K562 (cell line): ENCODE measurements at regions not wholly inside any gene's neighbourhood (a gene's known extent, or its start where the extent isn't known, plus 50 kb on each side); places are given as distances from the start of the nearest gene placed in this dataset.

Source experiments
- CTCF ChIP-seq, 3 experiments: IDR thresholded peaks in 2 of 3; conservative IDR thresholded peaks in 1 of 3; 2 replicates each; pipeline ENCODE4 v1.5.1; 2011 to 2012; ENCODE audit warnings: low read length in 3 of 3, mild to moderate bottlenecking in 3 of 3, control low read depth in 2 of 3, improper control_type of control experiment in 1 of 3, inconsistent platforms in 1 of 3, low read depth in 1 of 3, mixed read lengths in 1 of 3, moderate library complexity in 1 of 3; ENCODE audit not compliant: insufficient read depth in 2 of 3
- HDAC2 ChIP-seq: fragments of 450-650 bp; IDR thresholded peaks from 2 replicates; pipeline ENCODE4 v1.6.1; 2016; ENCODE audit warnings: mild to moderate bottlenecking
- IRF2 ChIP-seq: sonication (generic); formaldehyde crosslinking; IDR thresholded peaks from 2 replicates; pipeline ENCODE4 v1.8.1; 2022; ENCODE audit warnings: mild to moderate bottlenecking, missing genetic modification reagents
- POLR3A ChIP-seq: IDR thresholded peaks from 2 replicates; pipeline ENCODE4 v1.6.1; 2011; ENCODE audit warnings: borderline replicate concordance, mild to moderate bottlenecking, moderate library complexity; ENCODE audit not compliant: insufficient read length, insufficient read depth; ENCODE audit errors: extremely low read depth
- SMAD3 ChIP-seq: fragments of 450-650 bp; formaldehyde crosslinking; conservative IDR thresholded peaks from 2 replicates; pipeline ENCODE4 v1.4.0; 2020; ENCODE audit warnings: mild to moderate bottlenecking
- SOX6 ChIP-seq: fragments of 450-650 bp; IDR thresholded peaks from 2 replicates; pipeline ENCODE4 v1.6.1; 2014; ENCODE audit warnings: mild to moderate bottlenecking
- TCF7 ChIP-seq: sonication (generic); IDR thresholded peaks from 2 replicates; pipeline ENCODE4 v1.6.1; 2016; ENCODE audit warnings: antibody characterized with exemption, borderline replicate concordance
- ZBTB7A ChIP-seq: IDR thresholded peaks from 2 replicates; pipeline ENCODE4 v1.6.1; 2011; ENCODE audit warnings: low read depth, mild to moderate bottlenecking, low read length, moderate library complexity, borderline replicate concordance; ENCODE audit not compliant: control insufficient read depth
- ZC3H8 ChIP-seq: fragments of 450-650 bp; IDR thresholded peaks from 2 replicates; pipeline ENCODE4 v1.6.1; 2017
- ZMIZ1 ChIP-seq, 2 experiments: fragments of 150-350 bp in 1 of 2; IDR thresholded peaks; 2 replicates each; pipeline ENCODE4 v1.6.1; 2012 to 2016; ENCODE audit warnings: low read depth in 2 of 2, low read length in 2 of 2, mild to moderate bottlenecking in 1 of 2, moderate library complexity in 1 of 2
- ZNF384 ChIP-seq: IDR thresholded peaks from 2 replicates; pipeline ENCODE4 v1.6.1; 2012; ENCODE audit warnings: low read depth, low read length, improper control_type of control experiment
- ZNF699 ChIP-seq: fragments of 250-450 bp; sonication (Bioruptor Pico); IDR thresholded peaks from 2 replicates; pipeline ENCODE4 v1.8.0; 2021; ENCODE audit warnings: mild to moderate bottlenecking, moderate library complexity; ENCODE audit not compliant: insufficient replicate concordance
- TF ChIP-seq, protein P1 (sequence below), 2 experiments: fragments of 250-450 bp in 1 of 2; fragments of 450-650 bp in 1 of 2; sonication (Bioruptor Pico) in 1 of 2; IDR thresholded peaks; 2 replicates each; pipeline versions ENCODE4 v1.6.1 to v1.8.0; 2016 to 2021; ENCODE audit warnings: mild to moderate bottlenecking in 2 of 2, moderate library complexity in 2 of 2, missing compliant biosample characterization in 1 of 2, missing genetic modification characterization in 1 of 2

- TF ChIP-seq SMAD3 (CRISPR knock-in tag): no peak
- TF ChIP-seq ZMIZ1 (IDR thresholded peaks at IDR 0.05; ENCODE audit: low read depth in 2 of 2, low read length in 2 of 2): no peak
- TF ChIP-seq ZNF384: no peak
- TF ChIP-seq, protein P1, sequence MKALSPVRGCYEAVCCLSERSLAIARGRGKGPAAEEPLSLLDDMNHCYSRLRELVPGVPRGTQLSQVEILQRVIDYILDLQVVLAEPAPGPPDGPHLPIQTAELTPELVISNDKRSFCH (CRISPR knock-in tag; IDR thresholded peaks at IDR 0.05): no peak
- TF ChIP-seq, protein P1 (tag; IDR thresholded peaks at IDR 0.05): no peak
- no peak for TF ChIP-seq IRF2 (CRISPR knock-in tag)
- TF ChIP-seq TCF7: no peak
- no peak for TF ChIP-seq ZNF699 (CRISPR knock-in tag)
- TF ChIP-seq ZBTB7A: no peak
- no peak for TF ChIP-seq POLR3A
- TF ChIP-seq CTCF (IDR thresholded peaks at IDR 0.05 in 2 of 3, conservative IDR thresholded peaks at IDR 0.05 in 1 of 3; ENCODE audit: insufficient read depth in 2 of 3, low read depth in 1 of 3, low read length in 3 of 3): no peak
- no peak for TF ChIP-seq ZC3H8
- no peak for TF ChIP-seq SOX6
- no peak for TF ChIP-seq HDAC2
Measured at GRCh38 chr2:105478670-105479069, 79.8 kb upstream of the FHL2 start.
